HG02981 (cell line): ENCODE measurements at regions not wholly inside any gene's neighbourhood (a gene's known extent, or its start where the extent isn't known, plus 50 kb on each side); places are given as distances from the start of the nearest gene placed in this dataset.

ENCODE experiments used
- ATAC-seq: cut with Tn5 transposase; IDR thresholded peaks from one replicate; pipeline ENCODE4 v1.9.1; 2021; ENCODE audit warnings: mild to moderate bottlenecking, moderate library complexity; ENCODE audit not compliant: unreplicated experiment

DNA sequence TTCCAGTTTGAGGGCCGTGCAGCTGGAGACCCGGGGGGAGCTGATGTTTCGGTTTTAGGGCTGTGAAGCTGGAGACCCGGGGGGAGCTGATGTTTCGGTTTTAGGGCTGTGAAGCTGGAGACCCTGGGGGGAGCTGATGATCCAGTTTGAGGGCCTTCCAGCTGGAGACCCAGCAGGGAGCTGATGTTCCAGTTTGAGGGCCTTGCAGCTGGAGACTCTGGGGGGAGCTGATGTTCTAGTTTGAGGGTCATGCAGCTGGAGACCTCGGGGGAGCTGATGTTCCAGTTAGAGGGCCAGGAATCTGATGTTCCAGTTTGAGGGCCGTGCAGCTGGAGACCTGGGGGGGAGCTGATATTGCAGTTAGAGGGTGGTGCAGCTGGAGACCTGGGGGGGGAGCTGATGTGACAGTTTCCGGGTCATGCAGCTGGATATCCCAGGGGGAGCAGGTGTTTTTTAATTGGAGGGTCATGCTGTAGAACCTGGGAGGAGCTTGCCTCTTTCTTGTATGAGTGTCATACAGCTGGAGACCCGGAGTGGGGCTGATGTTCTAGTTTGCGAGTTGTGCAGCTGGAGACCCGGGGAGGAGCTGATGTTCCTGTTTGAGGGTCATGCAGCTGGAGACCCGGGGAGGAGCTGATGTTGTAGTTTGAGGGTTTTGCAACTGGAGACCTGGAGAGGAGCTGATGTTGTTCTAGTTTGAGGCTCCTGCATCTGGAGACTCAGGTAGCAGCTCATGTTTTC lies 153.2 kb downstream of the RTP5 start:
- no peak for ATAC-seq

DNA sequence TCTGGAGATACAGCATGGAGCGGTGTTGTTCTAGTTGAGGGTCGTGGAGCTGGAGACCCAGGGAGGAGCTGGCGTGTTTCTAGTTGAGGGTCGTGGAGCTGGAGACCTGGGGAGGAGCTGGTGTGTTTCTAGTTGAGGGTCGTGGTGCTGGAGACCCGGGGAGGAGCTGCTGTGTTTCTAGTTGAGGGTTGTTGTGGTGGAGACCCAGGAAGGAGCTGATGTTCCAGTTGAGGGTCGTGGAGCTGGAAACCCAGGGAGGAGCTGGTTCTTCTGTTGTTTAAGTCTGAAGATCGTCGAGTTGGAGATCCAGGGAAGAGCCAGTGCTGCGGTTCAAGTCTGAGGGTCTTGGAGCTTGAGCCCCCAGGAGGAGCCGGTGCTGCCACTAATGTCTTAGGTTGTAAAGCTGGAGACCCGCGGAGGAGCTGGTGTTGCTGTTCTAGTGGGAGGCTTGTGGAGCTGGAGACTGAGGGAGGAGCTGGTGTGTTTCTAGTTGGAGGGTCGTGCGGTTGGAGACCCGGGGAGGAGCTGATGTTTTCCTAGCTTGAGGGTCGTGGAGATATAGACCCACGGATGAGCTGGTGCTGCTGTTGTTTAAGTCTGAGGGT lies 155.3 kb downstream of the RTP5 start:
- ATAC-seq, result no peak

DNA sequence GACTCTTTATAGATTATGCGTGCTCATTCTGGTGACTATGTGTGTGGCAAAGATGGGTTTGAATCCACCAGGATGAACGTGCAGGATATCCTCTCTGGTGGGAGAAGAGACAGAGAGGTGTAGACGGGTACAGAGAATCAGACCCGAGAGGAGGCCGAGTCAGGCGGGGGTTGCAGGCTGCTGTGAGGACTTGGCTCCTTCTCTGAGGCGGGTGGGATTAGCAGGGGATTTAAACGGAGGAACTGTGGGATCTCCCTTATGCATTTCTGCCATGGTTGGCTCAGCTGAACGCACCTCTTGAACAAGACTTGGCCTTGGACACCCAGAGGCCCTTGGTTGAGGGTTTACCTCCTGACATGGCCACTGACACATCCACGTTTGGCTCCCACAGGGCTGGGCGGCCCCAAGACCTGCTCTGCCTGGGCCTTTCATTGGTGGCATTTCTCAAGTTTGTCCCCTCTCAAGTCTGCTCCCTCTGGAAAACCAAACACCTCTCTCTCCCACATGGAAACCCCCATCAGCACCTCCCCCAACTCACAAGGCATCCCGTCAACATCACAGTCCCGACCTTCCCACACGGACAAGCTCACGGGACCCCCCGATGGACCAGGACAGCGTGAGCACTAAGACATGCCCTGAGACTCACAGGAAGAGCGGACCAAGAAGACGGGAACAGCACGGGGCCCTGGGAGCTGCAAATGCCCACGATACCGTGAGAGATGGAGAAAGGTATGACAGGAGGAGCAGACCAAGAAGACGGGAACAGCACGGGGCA lies 158.3 kb downstream of the RTP5 start:
- no peak for ATAC-seq

DNA sequence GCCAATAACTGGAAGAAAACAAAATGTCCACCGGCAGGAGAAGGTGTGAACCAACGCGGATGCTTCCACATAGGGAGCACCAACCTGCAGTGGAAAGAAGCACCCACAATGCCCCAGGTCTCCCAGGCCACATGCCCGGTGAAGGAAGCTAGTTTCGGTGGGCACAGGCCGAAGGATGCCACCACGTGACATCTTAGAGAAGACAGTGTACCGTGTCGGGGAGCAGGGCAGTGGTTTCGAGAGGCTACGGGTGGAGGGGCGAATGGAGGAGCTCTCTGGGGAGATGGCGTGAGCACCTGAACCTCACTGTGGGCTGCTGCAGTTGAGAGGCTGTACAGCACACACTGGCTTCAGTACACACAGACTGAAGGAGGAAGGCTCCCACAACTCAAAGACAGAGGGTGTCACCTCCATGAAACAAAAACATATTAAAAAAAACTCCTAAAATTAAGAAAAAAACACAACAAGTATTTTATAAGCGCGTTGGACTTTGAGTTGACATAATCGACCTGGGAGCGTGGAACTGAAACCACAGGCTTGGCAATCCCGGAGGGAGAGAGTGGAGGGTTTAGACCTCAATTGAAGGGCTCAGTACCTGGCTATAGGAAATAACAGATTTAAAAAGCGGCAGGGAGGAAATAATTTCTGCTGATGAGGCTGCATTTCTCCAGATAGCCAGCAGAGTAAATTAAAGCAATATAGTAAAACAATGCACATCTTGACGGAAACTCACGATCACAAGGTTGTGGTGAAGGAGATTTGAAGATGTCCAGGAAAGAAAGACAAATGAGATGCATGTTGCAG lies 160.1 kb downstream of the RTP5 start:
- ATAC-seq, result no peak

- no peak for ATAC-seq
Observed at GRCh38 chr2:242030226-242030575, 160.7 kb downstream of the RTP5 start.

DNA sequence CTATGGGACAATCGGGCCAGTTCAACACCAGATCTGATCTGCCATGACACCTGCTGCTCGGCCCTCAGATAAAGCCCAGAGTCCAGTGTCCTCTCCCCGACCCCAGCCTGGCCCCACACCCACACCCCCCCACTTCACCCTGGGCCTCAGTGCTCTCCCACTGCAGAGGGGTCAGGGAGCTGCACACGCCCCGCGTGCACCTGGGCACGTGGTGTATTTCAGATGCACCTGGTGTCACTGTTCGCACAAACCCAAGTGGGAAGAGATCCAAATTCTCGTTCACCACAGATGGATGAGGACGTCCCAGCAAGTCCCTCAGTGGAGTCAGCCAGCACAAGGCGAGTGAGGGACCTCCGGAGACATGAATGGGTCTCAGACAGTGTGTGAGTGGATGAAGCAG lies 161.3 kb downstream of the RTP5 start:
- ATAC-seq, result no peak

GRCh38 chr2:242031481-242032019 lies 162.0 kb downstream of the RTP5 start:
- no peak for ATAC-seq

DNA sequence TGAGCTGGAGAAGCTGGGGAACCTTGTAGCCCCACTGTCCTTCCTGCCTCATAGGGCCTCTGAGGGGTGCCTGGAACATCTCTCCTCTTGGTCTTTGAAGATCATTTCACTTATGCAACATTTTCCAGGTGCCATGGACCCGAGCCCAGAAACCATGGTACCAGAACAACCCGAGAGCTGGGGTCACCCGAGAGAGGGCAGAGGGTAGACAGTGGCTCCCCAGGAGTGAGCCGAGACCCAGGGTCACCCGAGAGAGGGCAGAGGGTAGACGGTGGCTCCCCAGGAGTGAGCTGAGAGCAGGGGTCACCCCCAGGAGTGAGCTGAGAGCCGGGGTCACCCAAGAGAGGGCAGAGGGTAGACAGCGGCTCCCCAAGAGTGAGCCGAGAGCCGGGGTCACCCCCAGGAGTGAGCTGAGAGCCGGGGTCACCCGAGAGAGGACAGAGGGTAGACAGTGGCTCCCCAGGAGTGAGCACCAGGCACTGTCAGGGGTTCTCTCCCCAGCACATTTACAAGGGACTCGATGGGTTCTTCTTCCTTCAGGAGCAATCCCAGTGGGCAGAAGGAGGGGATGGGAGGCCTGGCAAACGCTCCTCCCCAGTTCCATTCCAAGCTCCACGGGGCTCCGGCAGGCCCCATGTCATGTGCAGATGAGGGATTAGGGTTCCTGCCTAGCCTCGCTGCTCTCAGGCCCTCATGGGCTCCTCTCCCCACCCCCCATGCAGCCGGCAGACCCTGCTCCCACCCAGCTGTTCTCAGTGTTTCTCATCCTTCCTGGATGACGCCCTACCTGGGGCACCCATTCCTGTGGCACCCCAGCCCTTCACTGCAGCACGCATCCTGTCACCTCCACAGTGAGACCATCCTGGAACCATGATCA lies 163.5 kb downstream of the RTP5 start:
- no peak for ATAC-seq

GRCh38 chr2:242034138-242034537 lies 164.6 kb downstream of the RTP5 start:
- no peak for ATAC-seq

GRCh38 chr2:242034996-242035814 lies 165.7 kb downstream of the RTP5 start:
- ATAC-seq, result no peak

GRCh38 chr2:242035858-242036652 lies 166.5 kb downstream of the RTP5 start:
- ATAC-seq, result no peak

DNA sequence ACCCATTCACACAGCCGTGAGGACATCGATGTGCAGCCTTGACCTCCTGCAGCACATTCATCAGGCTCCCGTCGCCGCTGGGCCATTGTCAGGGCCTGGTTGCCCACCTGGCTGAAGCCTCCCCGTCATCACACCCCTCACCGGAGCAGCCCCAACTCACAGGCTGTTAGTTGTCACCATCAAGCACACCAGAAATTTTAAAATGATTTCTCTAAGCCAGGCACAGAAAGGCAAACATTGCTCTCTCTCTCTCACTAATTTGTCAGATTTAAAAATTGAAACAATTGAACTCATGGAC lies 167.1 kb downstream of the RTP5 start:
- no peak for ATAC-seq

DNA sequence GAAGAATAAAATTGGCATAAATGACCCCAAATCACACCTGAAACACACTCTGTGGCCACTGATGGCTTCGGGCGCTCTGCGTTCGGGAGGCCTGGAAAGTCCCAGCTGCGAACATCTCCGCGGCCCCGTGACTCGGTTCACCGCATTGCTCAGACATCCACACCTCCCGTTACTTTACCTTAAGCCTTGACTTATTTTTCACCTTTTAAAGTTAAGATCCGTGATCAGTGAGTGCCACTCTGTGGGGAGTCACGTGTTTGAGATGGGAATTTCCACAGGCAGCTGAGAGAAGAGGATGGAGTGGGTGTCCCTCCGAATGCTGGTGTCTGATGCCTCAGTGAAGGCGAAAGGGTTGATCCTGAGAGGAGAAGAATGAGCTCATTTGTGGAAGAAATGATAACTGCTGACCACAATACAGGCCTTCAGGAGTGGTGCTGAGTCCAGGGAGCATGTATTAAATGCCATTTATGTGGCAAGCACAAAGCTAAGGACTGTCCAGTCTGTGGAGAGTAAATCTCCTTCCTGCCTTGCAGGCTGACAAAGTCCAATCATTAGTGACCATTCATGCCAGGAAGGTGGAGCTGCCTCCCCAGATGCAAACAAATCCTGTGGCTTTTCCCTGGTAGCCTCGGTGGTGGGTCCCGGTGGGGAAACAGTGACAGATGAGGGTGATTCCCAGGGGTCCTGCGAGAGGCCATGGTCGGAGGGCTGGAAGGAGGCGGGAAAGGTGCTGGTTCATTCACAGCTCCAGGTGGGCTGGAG lies 168.8 kb downstream of the RTP5 start:
- no peak for ATAC-seq

- no peak for ATAC-seq
Observed at GRCh38 chr2:242038928-242039341, 169.4 kb downstream of the RTP5 start.

- ATAC-seq, result no peak
Observed at GRCh38 chr2:242040303-242040655, 170.8 kb downstream of the RTP5 start.

GRCh38 chr2:242040681-242041080 lies 171.2 kb downstream of the RTP5 start:
- ATAC-seq, result no peak

- no peak for ATAC-seq
Observed at GRCh38 chr2:242041816-242042215, 172.3 kb downstream of the RTP5 start.
